ENCODE measurements at regions not wholly inside any gene's neighbourhood (a gene's known extent, or its start where the extent isn't known, plus 50 kb on each side); places are given as distances from the start of the nearest gene placed in this dataset.

- H3K4me2 ChIP-seq (ENCODE audit: control insufficient read depth, insufficient read depth), result no peak overlapping the region
- POLR2A ChIA-PET, result no interaction called here
- no peak overlapping the region for H3K27ac ChIP-seq (ENCODE audit: control insufficient read depth, insufficient read depth)
- RAD21 ChIA-PET (ENCODE audit: unreplicated experiment), result no interaction called here
- 6% methylated on average over 2 of the region's 2 CpGs for WGBS (ENCODE audit: insufficient coverage, insufficient replicate concordance, low lambda C conversion rate, missing lambda C conversion rate)
- ATAC-seq, result no peak
- no peak for FAIRE-seq
- BruUV-seq (replicated peaks), result no TSS peak
- H3K9ac ChIP-seq (ENCODE audit: control insufficient read depth, insufficient read depth, low read length), result no peak overlapping the region
- H4K20me1 ChIP-seq (ENCODE audit: control insufficient read depth, insufficient read depth), result no peaks in the 10 kb centered on the region
- H3K27me3 ChIP-seq (replicated peaks in 1 of 2; ENCODE audit: control insufficient read depth in 2 of 2, insufficient read depth in 2 of 2, low read length in 1 of 2), result no peaks in the 10 kb centered on the region
- no peaks in the 10 kb centered on the region for H3K79me2 ChIP-seq (ENCODE audit: control insufficient read depth, insufficient read depth, low read length)
- intact Hi-C loops (cut with micrococcal nuclease; ENCODE audit: unreplicated experiment), result no loop called here
- in situ Hi-C loops (cut with MboI), result no loop called here
- H3K36me3 ChIP-seq (ENCODE audit: control insufficient read depth in 2 of 2, insufficient read depth in 2 of 2, low read length in 1 of 2), result no peaks in the 10 kb centered on the region
- no peak for DNase-seq (ENCODE audit: low read depth, low spot score)
- H2AFZ ChIP-seq (ENCODE audit: control insufficient read depth, low read depth, low read length), result no peak overlapping the region
- no peak overlapping the region for H3K4me3 ChIP-seq
- H3K4me1 ChIP-seq (ENCODE audit: control insufficient read depth, insufficient read depth, low read length), result no peaks in the 10 kb centered on the region
- SMC1A ChIA-PET (ENCODE audit: uncharacterized antibody, unreplicated experiment), result interaction anchor here (0.8 kb wide), 1 partner anchor 10 kb away, joined by 5 read pairs; no protein-coding TSS in a partner anchor
- CTCF ChIA-PET, result no interaction called here
- no peaks in the 10 kb centered on the region for H3K9me3 ChIP-seq (replicated peaks; ENCODE audit: control insufficient read depth, insufficient read depth, low read length)
- no peak for TF ChIP-seq SMARCA5 (IDR thresholded peaks at IDR 0.05)
- TF ChIP-seq, protein P1, sequence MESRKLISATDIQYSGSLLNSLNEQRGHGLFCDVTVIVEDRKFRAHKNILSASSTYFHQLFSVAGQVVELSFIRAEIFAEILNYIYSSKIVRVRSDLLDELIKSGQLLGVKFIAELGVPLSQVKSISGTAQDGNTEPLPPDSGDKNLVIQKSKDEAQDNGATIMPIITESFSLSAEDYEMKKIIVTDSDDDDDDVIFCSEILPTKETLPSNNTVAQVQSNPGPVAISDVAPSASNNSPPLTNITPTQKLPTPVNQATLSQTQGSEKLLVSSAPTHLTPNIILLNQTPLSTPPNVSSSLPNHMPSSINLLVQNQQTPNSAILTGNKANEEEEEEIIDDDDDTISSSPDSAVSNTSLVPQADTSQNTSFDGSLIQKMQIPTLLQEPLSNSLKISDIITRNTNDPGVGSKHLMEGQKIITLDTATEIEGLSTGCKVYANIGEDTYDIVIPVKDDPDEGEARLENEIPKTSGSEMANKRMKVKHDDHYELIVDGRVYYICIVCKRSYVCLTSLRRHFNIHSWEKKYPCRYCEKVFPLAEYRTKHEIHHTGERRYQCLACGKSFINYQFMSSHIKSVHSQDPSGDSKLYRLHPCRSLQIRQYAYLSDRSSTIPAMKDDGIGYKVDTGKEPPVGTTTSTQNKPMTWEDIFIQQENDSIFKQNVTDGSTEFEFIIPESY (IDR thresholded peaks at IDR 0.05), result no peak
- no peak for TF ChIP-seq TAF1 (IDR thresholded peaks at IDR 0.05; ENCODE audit: borderline replicate concordance, low read depth, low read length)
- no peak for TF ChIP-seq NFYA (IDR thresholded peaks at IDR 0.05; ENCODE audit: borderline replicate concordance, low read depth, low read length)
- no peak for TF ChIP-seq ZNF687 (IDR thresholded peaks at IDR 0.05)
- no peak for TF ChIP-seq SIX5 (IDR thresholded peaks at IDR 0.05; ENCODE audit: low read depth, low read length, severe bottlenecking)
- no peak for TF ChIP-seq TCF7 (IDR thresholded peaks at IDR 0.05; ENCODE audit: borderline replicate concordance)
- TF ChIP-seq SMAD5 (IDR thresholded peaks at IDR 0.05; ENCODE audit: low read depth), result no peak
- no peak for TF ChIP-seq STAT1 (conservative IDR thresholded peaks at IDR 0.05)
- TF ChIP-seq, protein P2, sequence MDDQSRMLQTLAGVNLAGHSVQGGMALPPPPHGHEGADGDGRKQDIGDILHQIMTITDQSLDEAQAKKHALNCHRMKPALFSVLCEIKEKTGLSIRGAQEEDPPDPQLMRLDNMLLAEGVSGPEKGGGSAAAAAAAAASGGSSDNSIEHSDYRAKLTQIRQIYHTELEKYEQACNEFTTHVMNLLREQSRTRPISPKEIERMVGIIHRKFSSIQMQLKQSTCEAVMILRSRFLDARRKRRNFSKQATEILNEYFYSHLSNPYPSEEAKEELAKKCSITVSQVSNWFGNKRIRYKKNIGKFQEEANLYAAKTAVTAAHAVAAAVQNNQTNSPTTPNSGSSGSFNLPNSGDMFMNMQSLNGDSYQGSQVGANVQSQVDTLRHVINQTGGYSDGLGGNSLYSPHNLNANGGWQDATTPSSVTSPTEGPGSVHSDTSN (IDR thresholded peaks at IDR 0.05; ENCODE audit: insufficient replicate concordance, low read depth, low read length), result no peak
- TF ChIP-seq RBBP5 (conservative IDR thresholded peaks at IDR 0.05), result no peak
- TF ChIP-seq, protein P3, sequence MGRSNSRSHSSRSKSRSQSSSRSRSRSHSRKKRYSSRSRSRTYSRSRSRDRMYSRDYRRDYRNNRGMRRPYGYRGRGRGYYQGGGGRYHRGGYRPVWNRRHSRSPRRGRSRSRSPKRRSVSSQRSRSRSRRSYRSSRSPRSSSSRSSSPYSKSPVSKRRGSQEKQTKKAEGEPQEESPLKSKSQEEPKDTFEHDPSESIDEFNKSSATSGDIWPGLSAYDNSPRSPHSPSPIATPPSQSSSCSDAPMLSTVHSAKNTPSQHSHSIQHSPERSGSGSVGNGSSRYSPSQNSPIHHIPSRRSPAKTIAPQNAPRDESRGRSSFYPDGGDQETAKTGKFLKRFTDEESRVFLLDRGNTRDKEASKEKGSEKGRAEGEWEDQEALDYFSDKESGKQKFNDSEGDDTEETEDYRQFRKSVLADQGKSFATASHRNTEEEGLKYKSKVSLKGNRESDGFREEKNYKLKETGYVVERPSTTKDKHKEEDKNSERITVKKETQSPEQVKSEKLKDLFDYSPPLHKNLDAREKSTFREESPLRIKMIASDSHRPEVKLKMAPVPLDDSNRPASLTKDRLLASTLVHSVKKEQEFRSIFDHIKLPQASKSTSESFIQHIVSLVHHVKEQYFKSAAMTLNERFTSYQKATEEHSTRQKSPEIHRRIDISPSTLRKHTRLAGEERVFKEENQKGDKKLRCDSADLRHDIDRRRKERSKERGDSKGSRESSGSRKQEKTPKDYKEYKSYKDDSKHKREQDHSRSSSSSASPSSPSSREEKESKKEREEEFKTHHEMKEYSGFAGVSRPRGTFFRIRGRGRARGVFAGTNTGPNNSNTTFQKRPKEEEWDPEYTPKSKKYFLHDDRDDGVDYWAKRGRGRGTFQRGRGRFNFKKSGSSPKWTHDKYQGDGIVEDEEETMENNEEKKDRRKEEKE (IDR thresholded peaks at IDR 0.05), result no peak
- no peak for TF ChIP-seq GABPA (IDR thresholded peaks at IDR 0.05; ENCODE audit: low read depth)
- no peak for TF ChIP-seq SIN3A (IDR thresholded peaks at IDR 0.05; ENCODE audit: low read depth, low read length)
- TF ChIP-seq RAD51 (IDR thresholded peaks at IDR 0.05), result no peak
- no peak for TF ChIP-seq MEF2B (IDR thresholded peaks at IDR 0.05; ENCODE audit: partially characterized antibody, poor library complexity, severe bottlenecking)
Measured at GRCh38 chr7:21059069-21059468, 272.4 kb upstream of the SP8 start.
